ENCODE measurements at regions not wholly inside any gene's neighbourhood (a gene's known extent, or its start where the extent isn't known, plus 50 kb on each side); places are given as distances from the start of the nearest gene placed in this dataset.

DNA sequence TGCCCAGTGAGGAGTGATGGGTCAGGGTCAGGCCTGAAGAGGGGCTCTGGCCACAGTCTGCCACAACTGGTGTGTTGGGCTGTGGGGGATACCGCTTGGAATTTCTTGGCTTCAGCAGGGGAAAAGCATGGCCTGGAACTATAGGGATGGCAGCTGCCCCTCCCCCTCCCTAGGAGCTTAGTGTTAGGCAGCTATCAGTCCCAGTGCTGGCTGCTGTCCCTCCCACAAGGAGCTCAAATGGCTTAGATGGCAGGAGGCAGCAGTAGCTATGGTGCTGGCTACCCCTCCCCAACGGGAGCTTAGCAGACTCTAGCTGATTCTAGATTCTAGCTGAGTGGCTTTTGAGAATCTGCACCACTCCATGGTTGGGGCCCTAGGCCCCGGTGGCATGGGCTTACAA, 414.5 kb upstream of the HSF2 start:
- no peak for TF ChIP-seq POLR2A (IDR thresholded peaks at IDR 0.05; ENCODE audit: low read depth, low read length)
- no peak for TF ChIP-seq POLR2AphosphoS5 (IDR thresholded peaks at IDR 0.05; ENCODE audit: low read depth, low read length)
